ENCODE measurements at regions not wholly inside any gene's neighbourhood (a gene's known extent, or its start where the extent isn't known, plus 50 kb on each side); places are given as distances from the start of the nearest gene placed in this dataset.

GRCh38 chr2:81767187-81767912, 1462.8 kb upstream of the LRRTM1 start:
- H4K20me1 ChIP-seq (ENCODE audit: insufficient read depth, low read length): no peaks in the 10 kb centered on the region
- no peaks in the 10 kb centered on the region for H3F3A ChIP-seq (ENCODE audit: insufficient read depth, low read length)
- no peaks in the 10 kb centered on the region for H3K27me3 ChIP-seq (ENCODE audit: insufficient read depth, low read length)
- no peaks in the 10 kb centered on the region for H3K9me3 ChIP-seq (ENCODE audit: low read length)
- H3K9ac ChIP-seq (ENCODE audit: low read length): no peak overlapping the region
- H3K4me3 ChIP-seq (ENCODE audit: low read depth, low read length, poor library complexity, severe bottlenecking): no peak overlapping the region
- no peak overlapping the region for H3K4me2 ChIP-seq (ENCODE audit: low read length)
- H3K4me1 ChIP-seq (ENCODE audit: insufficient read depth, low read length, severe bottlenecking): no peaks in the 10 kb centered on the region
- H2AFZ ChIP-seq (ENCODE audit: low read length): no peak overlapping the region
- no peaks in the 10 kb centered on the region for H3K9me2 ChIP-seq (ENCODE audit: low read depth, low read length)
- no peaks in the 10 kb centered on the region for H3K36me3 ChIP-seq (ENCODE audit: insufficient read depth, low read length)
- no peaks in the 10 kb centered on the region for H3K79me2 ChIP-seq (ENCODE audit: insufficient read depth, low read length)
- TF ChIP-seq CTCF (IDR thresholded peaks at IDR 0.05; ENCODE audit: low read length) (no peak), EZH2 (IDR thresholded peaks at IDR 0.05; ENCODE audit: borderline replicate concordance, low read length) (no peak)
- H3K27ac ChIP-seq (ENCODE audit: low read depth, low read length, poor library complexity, severe bottlenecking): no peak overlapping the region

- TF ChIP-seq CTCF (IDR thresholded peaks at IDR 0.05; ENCODE audit: low read length) (no peak), EZH2 (IDR thresholded peaks at IDR 0.05; ENCODE audit: borderline replicate concordance, low read length) (no peak)
- H3K36me3 ChIP-seq (ENCODE audit: insufficient read depth, low read length): no peaks in the 10 kb centered on the region
- H3K9me3 ChIP-seq (ENCODE audit: low read length): no peaks in the 10 kb centered on the region
- H3K27me3 ChIP-seq (ENCODE audit: insufficient read depth, low read length): no peaks in the 10 kb centered on the region
- H2AFZ ChIP-seq (ENCODE audit: low read length): no peak overlapping the region
- no peaks in the 10 kb centered on the region for H3K9me2 ChIP-seq (ENCODE audit: low read depth, low read length)
- H3K79me2 ChIP-seq (ENCODE audit: insufficient read depth, low read length): no peaks in the 10 kb centered on the region
- no peaks in the 10 kb centered on the region for H4K20me1 ChIP-seq (ENCODE audit: insufficient read depth, low read length)
- H3K27ac ChIP-seq (ENCODE audit: low read depth, low read length, poor library complexity, severe bottlenecking): no peak overlapping the region
- no peak overlapping the region for H3K4me3 ChIP-seq (ENCODE audit: low read depth, low read length, poor library complexity, severe bottlenecking)
- H3F3A ChIP-seq (ENCODE audit: insufficient read depth, low read length): no peaks in the 10 kb centered on the region
- no peak overlapping the region for H3K4me2 ChIP-seq (ENCODE audit: low read length)
- H3K4me1 ChIP-seq (ENCODE audit: insufficient read depth, low read length, severe bottlenecking): no peaks in the 10 kb centered on the region
- H3K9ac ChIP-seq (ENCODE audit: low read length): no peak overlapping the region
These were observed 1443.0 kb upstream of the LRRTM1 start for GRCh38 chr2:81747481-81748070.

GRCh38 chr2:81739966-81740365, 1435.4 kb upstream of the LRRTM1 start:
- Histone ChIP-seq H3K36me3 (ENCODE audit: insufficient read depth, low read length) (no peaks in the 10 kb centered on the region), H3K27ac (ENCODE audit: low read depth, low read length, poor library complexity, severe bottlenecking) (no peak overlapping the region), H3K9me2 (ENCODE audit: low read depth, low read length) (no peaks in the 10 kb centered on the region), H3K9me3 (ENCODE audit: low read length) (no peaks in the 10 kb centered on the region), H3K4me2 (ENCODE audit: low read length) (no peak overlapping the region), H3K9ac (ENCODE audit: low read length) (no peak overlapping the region), H3F3A (ENCODE audit: insufficient read depth, low read length) (no peaks in the 10 kb centered on the region), H2AFZ (ENCODE audit: low read length) (no peak overlapping the region), H3K4me3 (ENCODE audit: low read depth, low read length, poor library complexity, severe bottlenecking) (no peak overlapping the region), H3K79me2 (ENCODE audit: insufficient read depth, low read length) (no peaks in the 10 kb centered on the region), H3K4me1 (ENCODE audit: insufficient read depth, low read length, severe bottlenecking) (no peaks in the 10 kb centered on the region), H4K20me1 (ENCODE audit: insufficient read depth, low read length) (no peaks in the 10 kb centered on the region), H3K27me3 (ENCODE audit: insufficient read depth, low read length) (no peaks in the 10 kb centered on the region)
- TF ChIP-seq CTCF (IDR thresholded peaks at IDR 0.05; ENCODE audit: low read length) (no peak), EZH2 (IDR thresholded peaks at IDR 0.05; ENCODE audit: borderline replicate concordance, low read length) (no peak)
